K562 (cell line): ENCODE measurements at regions not wholly inside any gene's neighbourhood (a gene's known extent, or its start where the extent isn't known, plus 50 kb on each side); places are given as distances from the start of the nearest gene placed in this dataset.

ENCODE experiments used
- ARID3B ChIP-seq: fragments of 250-450 bp; sonication (Bioruptor Pico); IDR thresholded peaks from 2 replicates; pipeline ENCODE4 v1.4.0; 2020; ENCODE audit warnings: borderline replicate concordance
- CREB1 ChIP-seq, 2 experiments: sonication (generic) in 1 of 2; formaldehyde crosslinking in 1 of 2; IDR thresholded peaks; 2 replicates each; pipeline versions ENCODE4 v1.6.1 to v1.8.0; 2012 to 2022; ENCODE audit warnings: inconsistent platforms in 1 of 2, mild to moderate bottlenecking in 1 of 2, missing genetic modification reagents in 1 of 2, moderate library complexity in 1 of 2
- ETV5 ChIP-seq: sonication (generic); formaldehyde crosslinking; IDR thresholded peaks from 2 replicates; pipeline ENCODE4 v1.4.0; 2020; ENCODE audit warnings: low read depth, mild to moderate bottlenecking, missing genetic modification reagents
- FOXA1 ChIP-seq: fragments of 450-650 bp; IDR thresholded peaks from 2 replicates; pipeline ENCODE4 v1.6.1; 2016; ENCODE audit warnings: mild to moderate bottlenecking, borderline replicate concordance
- GATAD2B ChIP-seq: fragments of 450-650 bp; IDR thresholded peaks from 2 replicates; pipeline ENCODE4 v1.6.1; 2017; ENCODE audit warnings: mild to moderate bottlenecking, borderline replicate concordance
- HDAC2 ChIP-seq: fragments of 450-650 bp; IDR thresholded peaks from 2 replicates; pipeline ENCODE4 v1.6.1; 2016; ENCODE audit warnings: mild to moderate bottlenecking
- HSF4 ChIP-seq: fragments of 250-450 bp; sonication (Bioruptor Pico); IDR thresholded peaks from 2 replicates; pipeline ENCODE4 v2.1.2; 2022; ENCODE audit warnings: mild to moderate bottlenecking, moderate library complexity, borderline replicate concordance
- IRF9 ChIP-seq: fragments of 450-650 bp; IDR thresholded peaks from 2 replicates; pipeline ENCODE4 v1.6.1; 2016; ENCODE audit warnings: missing biosample characterization, missing genetic modification characterization
- JUND ChIP-seq, 2 experiments: IDR thresholded peaks; 2 replicates in 1 of 2; 3 replicates in 1 of 2; pipeline ENCODE4 v1.6.1; 2011; ENCODE audit warnings: borderline replicate concordance in 2 of 2, low read depth in 2 of 2, low read length in 2 of 2, improper control_type of control experiment in 1 of 2, missing biosample characterization in 1 of 2, missing genetic modification characterization in 1 of 2, missing genetic modification reagents in 1 of 2
- KLF16 ChIP-seq: IDR thresholded peaks from 2 replicates; pipeline ENCODE4 v1.6.1; 2016; ENCODE audit warnings: antibody characterized with exemption
- MTF1 ChIP-seq: fragments of 250-450 bp; sonication (Bioruptor Pico); IDR thresholded peaks from 2 replicates; pipeline ENCODE4 v1.9.0; 2021; ENCODE audit warnings: moderate library complexity, mild to moderate bottlenecking, inconsistent platforms, borderline replicate concordance
- MYBL2 ChIP-seq, 2 experiments: fragments of 450-650 bp in 1 of 2; sonication (generic) in 1 of 2; formaldehyde crosslinking in 1 of 2; IDR thresholded peaks; 2 replicates each; pipeline versions ENCODE4 v1.6.1 to v1.8.1; 2017 to 2022; ENCODE audit warnings: borderline replicate concordance in 1 of 2, inconsistent platforms in 1 of 2, low read depth in 1 of 2, mild to moderate bottlenecking in 1 of 2, missing genetic modification reagents in 1 of 2, moderate library complexity in 1 of 2
- NCOA6 ChIP-seq: fragments of 450-650 bp; IDR thresholded peaks from 2 replicates; pipeline ENCODE4 v1.6.1; 2017; ENCODE audit warnings: mild to moderate bottlenecking
- RNF2 ChIP-seq: sonication (generic); IDR thresholded peaks from 2 replicates; pipeline ENCODE4 v1.6.1; 2016
- SAFB ChIP-seq: fragments of 200-400 bp; formaldehyde crosslinking; IDR thresholded peaks from 2 replicates; pipeline ENCODE4 v1.6.1; 2017; ENCODE audit warnings: low read depth, low read length, borderline replicate concordance
- TBP ChIP-seq: optimal IDR thresholded peaks from 2 replicates; pipeline ENCODE3; 2011; ENCODE audit warnings: low read depth, low read length, improper control_type of control experiment
- TEAD1 ChIP-seq, 2 experiments: fragments of 450-650 bp in 1 of 2; sonication (generic) in 1 of 2; formaldehyde crosslinking; IDR thresholded peaks; 2 replicates each; pipeline versions ENCODE4 v1.4.0 to v1.8.0; 2020 to 2022; ENCODE audit warnings: mild to moderate bottlenecking in 2 of 2, missing genetic modification reagents in 1 of 2
- XRCC3 ChIP-seq: fragments of 450-650 bp; IDR thresholded peaks from 2 replicates; pipeline ENCODE4 v1.6.1; 2017; ENCODE audit warnings: mild to moderate bottlenecking, moderate library complexity
- ZBED1 ChIP-seq: IDR thresholded peaks from 2 replicates; pipeline ENCODE4 v1.6.1; 2014
- ZFX ChIP-seq: sonication (generic); formaldehyde crosslinking; IDR thresholded peaks from 2 replicates; pipeline ENCODE4 v1.8.0; 2022; ENCODE audit warnings: mild to moderate bottlenecking, missing genetic modification reagents, moderate library complexity
- ZNF133 ChIP-seq: fragments of 250-450 bp; sonication (Bioruptor Pico); IDR thresholded peaks from 2 replicates; pipeline ENCODE4 v1.4.0; 2020; ENCODE audit warnings: mild to moderate bottlenecking
- ZNF224 ChIP-seq: sonication (generic); formaldehyde crosslinking; IDR thresholded peaks from 2 replicates; pipeline ENCODE4 v1.8.0; 2022; ENCODE audit warnings: mild to moderate bottlenecking, missing genetic modification reagents
- ZNF324 ChIP-seq: fragments of 250-450 bp; sonication (Bioruptor Pico); IDR thresholded peaks from 2 replicates; pipeline ENCODE4 v1.4.0; 2020; ENCODE audit warnings: mild to moderate bottlenecking
- ZNF766 ChIP-seq: fragments of 200-800 bp; sonication (Bioruptor generic); conservative IDR thresholded peaks from 2 replicates; pipeline ENCODE4 v1.6.1; 2016; ENCODE audit warnings: missing genetic modification characterization, missing compliant biosample characterization
- TF ChIP-seq, protein P1 (sequence below): fragments of 250-450 bp; sonication (Bioruptor Pico); IDR thresholded peaks from 2 replicates; pipeline ENCODE4 v1.8.0; 2021; ENCODE audit warnings: borderline replicate concordance, mild to moderate bottlenecking, moderate library complexity; ENCODE audit not compliant: poor library complexity, severe bottlenecking
- TF ChIP-seq, protein P2 (sequence below): IDR thresholded peaks from 3 replicates; pipeline ENCODE4 v1.6.1; 2011; ENCODE audit warnings: borderline replicate concordance, mild to moderate bottlenecking; ENCODE audit not compliant: insufficient read length, insufficient read depth

- TF ChIP-seq ZBED1 = no peak; the same call in 1 of the 2 replicates
- TF ChIP-seq ZNF224 (CRISPR knock-in tag) = no peak
- no peak for TF ChIP-seq MYBL2 (IDR thresholded peaks at IDR 0.05; ENCODE audit: low read depth)
- TF ChIP-seq MYBL2 (CRISPR knock-in tag; IDR thresholded peaks at IDR 0.05; ENCODE audit: borderline replicate concordance) = no peak
- TF ChIP-seq, protein P1, sequence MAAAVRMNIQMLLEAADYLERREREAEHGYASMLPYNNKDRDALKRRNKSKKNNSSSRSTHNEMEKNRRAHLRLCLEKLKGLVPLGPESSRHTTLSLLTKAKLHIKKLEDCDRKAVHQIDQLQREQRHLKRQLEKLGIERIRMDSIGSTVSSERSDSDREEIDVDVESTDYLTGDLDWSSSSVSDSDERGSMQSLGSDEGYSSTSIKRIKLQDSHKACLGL (CRISPR knock-in tag) = no peak
- TF ChIP-seq ETV5 (CRISPR knock-in tag) = no peak
- TF ChIP-seq TBP = no peak
- no peak for TF ChIP-seq ZNF766
- no peak for TF ChIP-seq GATAD2B
- no peak for TF ChIP-seq ZFX (CRISPR knock-in tag)
- TF ChIP-seq RNF2 = peak; percentile 23; the same call in 1 of the 2 replicates
- TF ChIP-seq TEAD1 (CRISPR knock-in tag; IDR thresholded peaks at IDR 0.05) = no peak
- TF ChIP-seq MTF1 (CRISPR knock-in tag) = no peak
- peak; percentile 51; the same call in 1 of the 2 replicates for TF ChIP-seq KLF16
- TF ChIP-seq NCOA6 = no peak
- no peak for TF ChIP-seq SAFB
- TF ChIP-seq IRF9 (tag) = no peak
- peak; percentile 36; the same call in 1 of the 2 replicates for TF ChIP-seq CREB1 (IDR thresholded peaks at IDR 0.05)
- no peak for TF ChIP-seq CREB1 (CRISPR knock-in tag; IDR thresholded peaks at IDR 0.05)
- no peak for TF ChIP-seq ZNF133 (CRISPR knock-in tag)
- TF ChIP-seq HSF4 = no peak
- TF ChIP-seq, protein P2, sequence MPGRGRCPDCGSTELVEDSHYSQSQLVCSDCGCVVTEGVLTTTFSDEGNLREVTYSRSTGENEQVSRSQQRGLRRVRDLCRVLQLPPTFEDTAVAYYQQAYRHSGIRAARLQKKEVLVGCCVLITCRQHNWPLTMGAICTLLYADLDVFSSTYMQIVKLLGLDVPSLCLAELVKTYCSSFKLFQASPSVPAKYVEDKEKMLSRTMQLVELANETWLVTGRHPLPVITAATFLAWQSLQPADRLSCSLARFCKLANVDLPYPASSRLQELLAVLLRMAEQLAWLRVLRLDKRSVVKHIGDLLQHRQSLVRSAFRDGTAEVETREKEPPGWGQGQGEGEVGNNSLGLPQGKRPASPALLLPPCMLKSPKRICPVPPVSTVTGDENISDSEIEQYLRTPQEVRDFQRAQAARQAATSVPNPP = no peak
- TF ChIP-seq XRCC3 = no peak
- TF ChIP-seq ARID3B = no peak
- TF ChIP-seq ZNF324 (CRISPR knock-in tag) = no peak
- TF ChIP-seq HDAC2 = no peak
- no peak for TF ChIP-seq FOXA1
- no peak for TF ChIP-seq JUND (IDR thresholded peaks at IDR 0.05; ENCODE audit: borderline replicate concordance, low read depth, low read length)
- peak; percentile 45; the same call in 1 of the 3 replicates for TF ChIP-seq JUND (tag; IDR thresholded peaks at IDR 0.05; ENCODE audit: borderline replicate concordance, low read depth, low read length)
Observed at GRCh38 chr18:30568333-30568732, 474.2 kb downstream of the DSC3 start (continued).
